ENCODE measurements at regions not wholly inside any gene's neighbourhood (a gene's known extent, or its start where the extent isn't known, plus 50 kb on each side); places are given as distances from the start of the nearest gene placed in this dataset.

DNA sequence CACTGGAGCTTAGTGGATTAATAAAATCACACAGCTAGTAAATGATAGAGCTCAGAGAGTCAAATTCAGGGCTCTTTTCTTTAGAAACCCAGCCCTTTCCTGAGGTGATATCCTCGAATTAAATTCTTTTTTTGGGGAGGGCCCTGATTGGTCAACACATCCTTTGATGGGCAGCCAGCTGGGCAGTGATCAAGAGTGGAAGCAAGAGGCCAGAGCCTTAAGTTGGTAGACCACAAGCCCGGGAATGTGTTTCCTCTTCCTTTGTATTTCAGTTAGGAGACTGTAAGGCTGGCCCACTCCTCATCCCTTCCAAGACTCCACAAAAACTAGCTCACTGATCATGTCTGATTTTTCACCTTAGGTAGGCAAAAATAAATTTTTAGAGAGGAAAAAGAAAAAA is 640.5 kb downstream of the DHX35 start:
- DNase-seq, result peak; percentile 55

DNA sequence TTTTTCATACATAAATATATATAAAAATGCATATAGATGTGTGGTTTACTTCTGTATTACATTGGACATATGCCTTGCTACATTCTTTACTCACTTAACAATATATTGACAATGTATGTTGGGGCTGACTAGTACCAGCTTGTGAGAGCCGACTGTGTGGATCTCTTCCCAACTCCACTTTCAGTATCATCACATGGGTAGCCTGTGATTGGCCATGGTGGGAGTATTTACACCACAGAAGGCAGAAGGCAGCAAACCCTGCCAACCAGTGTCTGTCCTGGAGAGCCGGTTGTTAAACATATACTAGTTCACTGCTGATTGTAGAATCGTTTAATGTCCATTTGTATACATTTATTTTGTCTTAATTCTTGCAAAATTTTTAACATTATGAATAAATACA is 638.7 kb downstream of the DHX35 start:
- no peak for DNase-seq

DNA sequence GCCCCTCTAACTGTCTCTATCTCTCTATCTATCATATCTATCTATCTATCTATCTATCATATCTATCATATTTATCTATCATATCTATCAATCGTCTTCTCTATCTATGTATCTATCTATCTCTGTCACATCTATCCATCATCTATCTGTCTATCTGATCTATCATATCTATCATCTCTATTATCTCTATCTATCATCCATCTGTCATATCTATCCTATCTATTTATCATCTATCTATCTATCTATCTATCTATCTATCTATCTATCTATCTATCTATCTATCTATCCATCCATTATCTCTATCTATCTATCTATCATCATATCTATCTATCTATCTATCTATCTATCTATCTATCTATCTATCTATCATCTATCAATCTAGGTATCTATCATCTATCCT is 638.0 kb downstream of the DHX35 start:
- no peak for DNase-seq

DNA sequence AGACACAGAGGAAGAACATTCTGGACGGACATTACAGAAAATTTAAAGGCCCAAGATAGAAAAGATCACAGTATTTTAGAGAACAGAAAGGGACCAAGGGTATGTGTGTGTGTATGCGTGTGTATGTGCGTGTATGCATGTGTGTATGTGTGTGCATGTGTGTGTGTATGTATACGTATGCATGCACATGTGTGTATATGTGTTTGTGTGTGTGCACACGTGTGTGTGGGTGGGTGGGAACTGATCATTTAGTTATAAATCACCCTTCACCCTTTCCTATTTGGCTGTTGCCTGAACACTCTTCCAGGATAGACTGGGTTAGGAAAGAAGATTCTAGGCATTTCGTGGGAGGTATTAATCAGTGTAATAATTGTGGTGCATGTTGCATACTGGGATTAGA is 634.4 kb downstream of the DHX35 start:
- DNase-seq, result no peak

DNA sequence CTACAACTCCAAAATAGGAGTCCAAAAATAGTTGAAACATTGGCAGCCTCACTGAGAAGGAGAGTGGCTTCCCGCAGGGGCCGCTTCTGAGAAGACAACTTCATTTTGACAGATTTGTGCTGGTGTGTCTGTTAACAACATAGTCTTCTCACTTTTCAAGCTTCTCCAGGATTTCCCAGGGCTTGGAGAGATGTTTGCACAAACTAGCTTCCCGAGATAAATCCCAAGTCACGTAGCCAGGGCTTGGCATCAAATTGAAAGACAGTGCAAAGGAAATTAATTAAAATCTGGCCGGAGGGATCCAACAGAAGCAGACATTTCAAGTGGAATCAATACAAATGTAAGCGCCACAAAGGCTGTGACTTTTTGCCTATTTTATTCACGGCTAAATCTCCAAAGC is 630.2 kb downstream of the DHX35 start:
- no peak for DNase-seq

DNA sequence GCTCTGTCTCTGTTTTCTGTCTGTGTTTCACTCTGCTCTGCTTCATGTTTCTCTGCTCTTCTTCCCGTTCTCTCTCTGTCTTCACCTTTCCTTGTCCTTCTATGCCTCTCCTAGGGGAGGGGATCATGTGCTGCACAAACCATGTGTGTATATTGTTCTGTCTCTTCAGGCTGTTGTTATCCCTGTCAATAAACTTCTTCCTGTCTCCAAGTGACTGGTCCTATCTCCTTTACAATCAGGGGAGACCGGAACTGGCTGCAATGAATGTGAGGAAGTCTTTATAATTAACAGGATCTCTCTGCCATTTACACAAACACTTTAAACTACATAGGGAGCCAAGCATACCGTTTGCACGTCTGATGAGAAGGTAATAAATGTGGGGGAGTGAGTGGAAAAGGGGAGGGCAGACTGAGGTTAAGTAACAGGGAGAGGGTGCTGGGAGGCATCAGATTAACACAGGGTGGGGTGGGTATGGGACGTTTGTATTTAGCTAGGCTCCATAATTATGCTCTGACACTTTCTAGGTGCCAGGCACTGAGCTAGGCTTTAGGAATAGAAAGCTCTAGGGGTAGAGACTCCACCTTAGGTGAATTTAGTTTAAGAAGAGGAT is 626.1 kb downstream of the DHX35 start:
- DNase-seq, result no peak

DNA sequence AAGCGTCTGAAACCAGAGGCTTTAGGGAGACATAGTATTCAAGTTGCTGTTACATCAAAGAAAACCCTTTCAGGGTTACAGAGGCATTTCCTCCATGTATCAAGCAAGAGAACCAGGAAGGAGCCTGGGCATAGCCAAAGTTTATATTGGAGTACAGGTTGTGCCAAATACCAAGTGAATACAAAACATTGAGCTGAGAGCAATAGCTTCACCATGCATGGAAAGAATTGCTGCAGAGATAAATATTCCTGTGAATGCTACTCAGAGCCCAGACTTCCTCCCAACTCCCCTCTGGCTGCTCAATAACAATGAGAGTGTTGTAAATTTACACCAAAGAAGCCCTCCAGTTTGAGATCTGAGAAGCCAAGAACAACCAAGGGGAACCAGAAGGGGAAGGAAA is 618.9 kb downstream of the DHX35 start:
- DNase-seq, result no peak

DNA sequence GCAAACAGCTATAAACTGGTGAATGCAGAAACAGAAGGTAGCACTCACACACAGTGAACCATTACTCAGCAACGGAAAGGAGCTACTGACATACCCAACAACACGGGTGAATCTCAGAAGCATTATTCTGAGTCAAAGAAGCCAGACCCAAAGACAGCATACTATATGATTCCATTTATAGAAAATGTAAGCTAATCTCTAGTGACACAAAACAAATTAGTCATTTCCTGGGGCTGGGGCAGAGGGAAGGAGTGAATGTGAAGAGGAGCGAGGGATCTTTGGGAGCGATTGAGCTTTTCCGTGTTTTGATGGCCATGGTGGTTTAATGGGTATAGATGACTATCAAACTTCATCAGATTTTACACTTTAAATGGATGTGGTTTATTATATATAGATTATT is 614.6 kb downstream of the DHX35 start:
- no peak for DNase-seq

DNA sequence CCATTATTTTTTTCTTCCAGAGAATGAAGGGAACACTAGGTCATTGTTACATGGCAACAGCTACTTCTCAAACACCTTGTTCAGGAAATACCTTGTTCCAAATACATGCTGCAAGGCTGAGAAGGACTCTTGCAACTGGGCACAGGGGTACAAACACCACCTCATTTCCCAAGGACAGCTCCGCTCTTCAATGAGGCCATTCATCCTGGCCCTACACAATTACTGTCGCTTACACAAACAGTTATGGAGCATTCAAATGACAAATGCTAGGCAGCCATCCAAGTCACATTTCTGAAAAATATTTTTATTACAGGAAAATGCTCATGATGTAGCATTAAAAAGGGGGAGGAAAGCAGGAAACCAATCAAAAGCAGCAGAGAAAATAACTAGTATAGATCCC is 611.9 kb downstream of the DHX35 start:
- DNase-seq, result no peak

DNA sequence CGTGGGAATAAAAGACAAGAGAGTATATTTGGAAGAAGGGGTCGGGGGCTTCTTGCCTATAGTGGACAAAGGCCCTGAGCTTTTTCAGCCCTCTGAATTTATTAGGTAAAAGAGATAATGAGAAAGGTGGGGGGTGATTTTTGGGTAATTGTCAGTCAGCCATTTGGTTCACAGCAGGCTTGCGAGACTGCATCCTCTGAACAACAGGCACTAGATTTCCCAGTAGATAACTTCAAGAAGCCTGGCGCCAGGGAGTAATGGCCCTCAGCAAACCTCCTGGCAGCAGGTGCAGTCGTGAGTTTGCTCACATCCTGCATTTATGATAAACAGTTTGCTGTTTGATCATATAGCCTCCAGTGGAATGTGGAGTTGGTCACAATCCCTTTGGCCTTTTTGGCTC is 609.0 kb downstream of the DHX35 start:
- no peak for DNase-seq

DNA sequence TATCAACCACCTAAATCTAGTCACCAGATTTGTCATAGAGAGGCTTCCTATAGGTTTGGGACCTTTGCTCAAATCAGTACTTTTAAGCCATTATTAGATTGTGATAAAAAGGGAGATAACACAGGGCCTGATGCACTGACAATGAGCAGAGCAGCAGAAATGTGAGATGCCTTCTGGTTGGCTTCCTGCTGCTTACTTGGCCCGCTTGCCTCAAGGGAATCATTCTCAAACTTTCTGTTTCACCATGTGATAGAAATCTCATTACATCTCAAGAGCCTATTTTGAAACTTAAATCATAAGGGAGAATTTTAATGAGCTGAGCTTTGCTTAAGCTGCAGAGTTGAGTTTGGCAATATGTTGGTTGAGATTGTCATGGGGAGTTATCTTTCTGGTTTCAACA is 606.0 kb downstream of the DHX35 start:
- no peak for DNase-seq

DNA sequence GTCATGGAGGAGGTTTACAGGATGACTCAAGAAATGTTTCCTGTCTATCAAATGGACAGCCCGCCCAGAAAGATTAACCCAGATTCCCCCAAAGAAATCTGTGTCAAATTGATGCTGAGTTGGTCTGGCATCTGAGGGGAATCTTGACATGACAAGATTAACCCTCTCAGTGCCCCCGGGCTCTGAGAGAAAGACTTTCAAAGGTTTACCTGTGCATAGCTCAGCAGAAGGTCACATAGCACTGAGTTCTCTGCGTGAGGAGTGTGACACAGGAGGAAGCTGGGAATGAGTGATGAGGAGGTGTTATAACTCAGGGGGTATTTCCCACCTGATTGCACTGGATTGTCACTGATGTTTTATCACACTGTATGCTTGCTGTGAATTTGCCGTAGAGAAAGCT is 601.2 kb downstream of the DHX35 start:
- no peak for DNase-seq

DNA sequence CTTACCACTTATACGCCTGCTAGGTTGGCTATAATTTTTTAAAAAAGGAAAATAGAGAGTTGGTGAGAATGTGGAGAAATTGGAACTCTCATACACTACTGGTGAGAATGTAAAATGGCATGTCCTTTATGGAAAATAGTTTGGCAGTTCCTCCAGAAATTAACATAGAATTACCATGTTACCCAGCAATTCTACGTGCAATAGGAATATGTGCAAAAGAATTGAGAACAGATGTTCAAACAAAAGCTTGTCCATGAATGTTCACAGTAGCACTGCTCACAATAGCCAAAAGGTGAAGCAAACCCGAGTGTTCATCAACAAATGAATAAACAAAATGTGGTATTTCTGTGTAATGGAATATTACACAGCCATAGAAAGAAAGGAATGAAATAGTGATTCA is 592.2 kb downstream of the DHX35 start:
- DNase-seq, result no peak

DNA sequence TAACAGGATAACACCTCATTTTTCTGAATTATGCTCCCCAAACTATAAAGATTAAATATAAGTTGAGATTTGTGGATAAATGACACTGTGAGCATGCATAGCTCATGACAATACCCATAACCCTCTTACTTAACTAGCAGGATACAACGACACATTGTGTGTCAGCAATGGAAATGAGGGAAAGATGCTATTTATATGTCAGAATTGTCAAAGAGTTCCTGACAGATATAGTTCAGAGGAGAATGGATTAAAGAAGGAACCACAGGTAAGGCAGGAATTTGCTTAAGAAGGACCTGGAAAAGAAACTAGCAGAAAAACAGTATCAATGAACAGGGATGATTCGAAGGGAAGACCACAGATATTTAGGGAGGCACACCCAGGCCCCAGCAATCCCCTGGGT is 591.0 kb downstream of the DHX35 start:
- no peak for DNase-seq

DNA sequence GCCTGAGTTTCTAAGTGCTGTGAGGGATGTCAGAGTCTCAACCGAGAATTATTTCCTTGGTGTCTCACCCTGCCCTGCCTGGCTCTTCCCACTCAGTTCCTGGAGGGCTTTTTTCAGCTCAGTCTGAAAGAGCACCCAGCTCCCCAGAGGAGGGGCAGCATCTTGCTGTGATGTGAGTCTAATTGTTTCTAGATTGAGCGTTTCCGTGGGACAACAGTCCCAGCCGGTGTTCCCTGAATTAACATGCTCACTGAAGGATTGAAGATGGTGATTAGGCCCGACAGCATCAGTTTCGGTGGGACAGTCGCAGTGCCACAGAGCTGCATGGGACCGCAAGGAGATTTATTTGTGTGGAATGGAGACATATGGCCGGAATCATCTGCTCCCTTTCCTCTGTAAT is 587.6 kb downstream of the DHX35 start:
- DNase-seq, result no peak

DNA sequence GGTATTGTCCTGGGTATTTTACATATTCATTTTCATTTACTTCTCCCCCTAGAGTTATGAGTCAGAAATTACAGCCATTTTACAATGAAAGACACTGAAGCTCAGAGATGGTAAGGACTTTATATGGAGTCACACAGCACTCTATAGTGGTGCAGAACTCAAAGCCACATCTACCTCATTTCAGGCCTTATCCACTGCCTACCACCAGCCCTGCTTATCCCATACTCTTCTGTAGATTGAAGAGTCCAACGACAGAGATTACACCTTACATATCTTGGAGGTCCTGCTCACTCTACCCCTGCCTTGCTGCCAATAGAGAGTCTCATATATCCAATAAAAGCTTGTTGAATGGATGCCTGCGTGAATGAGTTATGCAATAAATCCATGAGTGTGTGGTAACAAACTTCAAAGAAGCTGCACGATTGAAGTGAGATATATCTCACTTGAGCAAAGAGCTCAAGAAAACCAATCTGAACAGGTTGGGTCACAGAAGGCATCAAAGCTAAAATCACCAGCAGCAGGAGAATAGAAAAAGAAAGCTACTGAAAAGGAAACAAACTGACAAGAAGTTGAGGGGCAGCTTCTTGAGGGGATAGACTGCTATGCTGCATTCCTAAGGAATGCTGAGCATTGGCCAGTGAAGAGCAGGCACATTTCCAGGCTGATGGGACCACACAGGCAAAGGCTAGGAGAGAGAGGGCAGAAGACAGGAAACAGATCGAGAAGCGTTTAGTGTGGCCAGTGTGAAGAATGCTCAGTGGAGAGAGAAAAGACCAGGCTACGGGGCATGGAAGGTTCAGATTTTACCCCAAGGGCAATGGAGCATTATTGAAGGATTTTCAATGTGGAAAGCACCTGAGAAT is 585.6 kb downstream of the DHX35 start:
- no peak for DNase-seq

DNA sequence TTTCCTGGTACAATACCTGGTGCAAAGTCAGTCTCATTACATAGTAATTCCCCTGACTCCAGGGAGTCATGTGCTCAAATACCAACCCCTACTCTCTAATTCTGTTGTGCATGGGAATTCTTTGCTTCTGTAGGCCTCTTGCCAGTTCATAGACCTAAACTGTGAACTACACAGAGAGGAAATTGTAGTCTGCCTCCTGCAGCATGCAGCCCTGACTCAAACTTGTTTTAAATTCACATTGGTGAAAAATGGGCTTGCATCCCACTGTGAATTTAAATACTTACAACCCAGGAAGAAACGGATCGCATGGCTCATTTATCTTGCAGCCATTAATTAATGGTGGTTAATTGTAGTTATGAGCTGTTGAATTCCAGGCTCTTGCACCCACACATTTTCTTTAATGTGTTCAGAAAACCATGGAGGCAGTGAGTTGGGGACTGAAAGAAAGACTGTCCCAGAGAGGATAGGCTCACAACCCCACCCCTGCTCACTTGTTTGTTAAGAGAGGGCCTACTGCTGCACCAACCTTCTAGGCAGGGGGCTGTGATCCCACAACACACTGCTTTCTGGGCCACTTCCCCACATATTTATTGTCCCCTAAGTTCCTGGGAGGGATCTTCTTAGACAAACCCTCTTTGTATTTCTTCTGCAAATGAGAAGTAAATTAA is 579.1 kb downstream of the DHX35 start:
- DNase-seq, result no peak

DNA sequence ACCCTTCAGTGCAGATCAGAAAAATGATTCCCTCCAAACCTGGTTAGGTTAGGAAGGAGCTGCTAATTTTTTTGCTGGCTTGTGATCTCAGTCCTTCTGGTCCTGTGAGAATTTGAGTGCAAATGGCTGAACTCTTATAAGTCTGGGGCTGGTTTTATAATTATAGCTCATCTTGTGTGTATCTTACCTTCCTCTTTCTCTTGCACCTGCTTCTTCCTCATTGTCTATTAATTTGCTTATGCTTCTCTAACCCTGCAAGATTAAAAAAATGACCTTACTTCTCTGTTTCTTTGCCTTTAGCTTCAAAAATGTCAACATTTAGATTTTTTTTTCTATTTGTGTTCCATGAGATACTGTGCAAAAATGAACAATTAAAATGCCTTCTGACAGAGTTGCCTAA is 576.2 kb downstream of the DHX35 start:
- no peak for DNase-seq

DNA sequence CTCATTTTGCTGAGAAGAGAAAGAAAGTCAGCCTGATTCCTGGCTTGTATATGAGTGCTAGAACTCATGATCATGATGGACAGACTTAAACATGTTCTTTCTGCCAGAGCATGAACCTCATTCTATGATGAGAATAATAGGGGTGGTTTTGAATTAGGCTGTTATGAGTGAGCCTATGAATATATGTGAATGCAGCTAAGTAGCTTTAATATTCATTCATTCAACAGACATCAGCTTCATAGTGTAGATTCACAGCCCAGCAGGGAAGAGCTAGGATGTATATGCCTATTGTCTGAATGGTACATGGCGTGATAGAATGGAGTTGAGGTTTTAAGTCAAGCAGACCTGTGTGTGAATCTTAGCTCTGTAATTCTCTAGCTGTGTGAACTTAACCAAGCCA is 573.2 kb downstream of the DHX35 start:
- no peak for DNase-seq

DNA sequence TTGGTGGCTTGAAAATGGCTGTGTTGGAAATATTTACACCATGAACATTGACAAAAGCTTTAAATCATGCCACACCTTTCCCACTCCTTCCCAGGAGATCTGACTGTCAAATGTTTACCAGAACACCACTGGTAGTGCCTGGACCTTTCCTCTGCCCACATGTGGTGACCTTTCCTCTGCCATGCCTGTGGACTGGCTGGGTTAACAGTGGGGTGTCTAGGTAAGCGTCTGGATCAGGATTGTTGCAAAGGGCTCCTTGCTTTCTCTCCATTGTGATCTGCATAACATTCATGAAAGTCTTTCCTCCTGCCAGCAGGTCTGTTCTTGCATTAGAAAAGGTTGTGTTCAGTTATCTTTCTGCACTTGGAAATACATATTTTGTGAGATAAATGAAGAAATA is 572.7 kb downstream of the DHX35 start:
- no peak for DNase-seq

DNA sequence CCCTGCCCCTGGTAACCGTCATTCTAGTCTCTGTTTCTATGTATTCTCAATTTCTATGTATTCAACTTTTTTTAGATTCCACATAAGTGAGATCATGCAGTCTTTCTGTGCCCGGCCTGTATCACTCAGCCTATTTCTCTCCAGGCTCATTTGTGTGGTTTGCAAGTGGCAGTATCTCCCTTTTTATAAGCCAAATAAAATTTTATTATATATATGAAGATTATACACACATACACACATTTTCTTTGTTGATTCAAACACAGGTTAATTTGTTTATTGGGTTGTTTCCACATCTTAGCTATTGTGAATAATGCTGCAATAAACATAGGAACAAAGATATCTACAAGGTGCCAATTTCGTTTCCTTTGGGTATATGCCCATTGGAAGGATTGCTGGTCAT is 571.7 kb downstream of the DHX35 start:
- DNase-seq, result no peak

DNA sequence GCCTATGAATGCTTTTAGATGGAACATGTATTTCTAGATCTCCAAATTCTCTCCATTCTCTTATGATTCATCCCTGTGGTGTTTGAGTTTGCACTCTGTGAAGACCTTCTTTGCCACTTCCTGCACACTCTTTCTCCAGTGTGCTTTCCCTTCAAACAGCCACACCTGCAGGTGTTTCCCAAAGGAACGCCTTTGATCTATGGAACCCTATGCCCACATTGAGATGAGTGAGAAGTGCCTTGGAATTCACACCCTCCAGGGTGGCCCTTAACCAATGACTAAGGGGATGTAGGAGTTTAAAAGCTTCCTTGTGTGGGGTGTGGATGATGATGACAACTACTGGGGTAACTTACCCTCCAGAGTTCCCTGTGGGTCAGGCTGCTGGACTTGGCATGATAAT is 570.1 kb downstream of the DHX35 start:
- DNase-seq, result no peak

DNA sequence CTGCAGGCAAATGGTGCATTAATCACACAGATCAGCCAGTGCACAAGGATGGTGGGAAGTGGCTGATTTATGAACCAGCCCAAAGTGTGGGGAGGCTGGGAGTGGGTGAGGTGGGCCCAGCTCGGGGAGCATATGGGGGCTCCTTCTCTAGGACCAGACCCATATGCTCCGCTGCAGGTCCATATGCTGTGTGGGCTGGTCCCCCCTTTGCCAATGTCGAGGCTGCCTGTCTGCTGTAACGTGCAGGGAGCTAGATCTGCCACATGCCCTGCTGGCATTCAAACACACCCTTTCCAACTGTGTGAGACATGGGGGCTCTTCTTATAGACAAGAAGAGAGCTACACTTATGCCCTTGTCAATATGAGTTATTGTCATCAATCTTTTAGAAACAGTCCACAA is 566.3 kb downstream of the DHX35 start:
- no peak for DNase-seq

DNA sequence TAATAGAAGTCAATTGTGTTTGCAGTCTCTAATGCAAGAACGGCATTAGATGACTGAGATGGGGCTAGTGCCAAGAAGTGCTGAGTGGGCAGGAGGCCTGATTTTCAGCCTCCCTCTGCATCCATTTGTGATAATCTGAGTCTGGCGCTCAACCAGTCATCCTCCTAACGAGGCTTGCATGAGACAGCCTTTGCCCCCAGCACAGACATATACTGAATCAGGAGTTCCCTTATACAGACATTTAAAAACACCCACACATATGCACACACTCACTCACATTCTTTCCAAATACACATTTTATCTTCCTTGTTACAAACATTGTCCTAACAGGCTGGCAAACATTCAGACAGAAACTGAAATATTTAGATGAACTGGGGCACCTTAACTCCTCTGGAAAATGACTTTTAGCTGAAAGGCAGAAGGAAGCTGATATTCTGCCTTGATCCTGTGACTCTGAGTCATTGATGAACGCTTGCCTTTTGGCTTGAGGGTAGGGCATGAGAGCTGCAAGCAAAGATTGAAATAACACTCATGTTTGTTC is 562.3 kb downstream of the DHX35 start:
- DNase-seq, result no peak

Data from MV-4-11 (cell line).